GM19043 (cell line): ENCODE measurements at regions not wholly inside any gene's neighbourhood (a gene's known extent, or its start where the extent isn't known, plus 50 kb on each side); places are given as distances from the start of the nearest gene placed in this dataset.
"Not testable (repeated sequence)": the region's sequence is repeated elsewhere in the genome, so short reads cannot be mapped to it uniquely, and the experiment has no call there.

ENCODE experiments used
- ATAC-seq: cut with Tn5 transposase; IDR thresholded peaks from one replicate; pipeline ENCODE4 v1.9.1; 2021; ENCODE audit warnings: low read depth; ENCODE audit not compliant: unreplicated experiment

GRCh38 chr5:167378894-167379723, 912.3 kb upstream of the WWC1 start:
- no peak for ATAC-seq

- ATAC-seq, result no peak
These were observed 910.0 kb upstream of the WWC1 start for GRCh38 chr5:167381457-167381856.

DNA sequence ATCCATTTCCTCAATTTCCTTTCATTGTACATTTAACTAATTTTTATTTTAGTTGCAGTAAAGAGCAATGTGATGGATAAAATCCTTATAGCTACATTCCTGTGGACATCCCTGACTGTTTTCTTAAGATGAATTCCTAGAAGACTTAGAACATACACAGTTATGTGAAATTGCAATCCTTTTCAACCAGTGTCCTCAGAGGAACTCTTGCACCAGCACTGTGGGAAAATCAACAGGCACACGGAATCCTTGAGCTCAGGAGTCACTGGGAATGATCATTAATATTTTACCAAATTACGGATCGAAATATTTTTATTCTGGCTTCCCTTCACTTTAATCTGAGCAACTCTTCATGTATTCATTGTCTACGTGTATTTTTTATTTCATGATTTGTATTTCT, 901.9 kb upstream of the WWC1 start:
- no peak for ATAC-seq

DNA sequence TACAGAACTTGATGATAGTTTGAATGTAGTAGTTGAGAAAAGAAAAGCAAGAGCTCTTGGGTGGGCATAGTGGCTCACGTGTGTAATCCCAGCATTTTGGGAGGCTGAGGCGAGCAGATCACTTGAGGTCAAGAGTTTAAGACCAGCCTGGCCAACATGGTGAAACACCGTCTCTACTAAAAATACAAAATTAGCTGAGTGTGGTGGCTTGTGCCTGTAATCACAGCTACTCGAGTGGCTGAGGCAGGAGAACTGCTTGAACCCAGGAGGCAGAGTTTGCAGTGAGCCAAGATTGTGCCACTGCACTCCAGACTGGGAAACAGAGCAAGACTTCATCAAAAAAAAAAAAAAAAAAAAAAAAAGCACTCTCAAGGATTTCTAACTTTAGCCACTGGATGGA, 900.2 kb upstream of the WWC1 start:
- ATAC-seq, result not testable (repeated sequence)

- no peak for ATAC-seq
These were observed 899.2 kb upstream of the WWC1 start for GRCh38 chr5:167392240-167392639.

DNA sequence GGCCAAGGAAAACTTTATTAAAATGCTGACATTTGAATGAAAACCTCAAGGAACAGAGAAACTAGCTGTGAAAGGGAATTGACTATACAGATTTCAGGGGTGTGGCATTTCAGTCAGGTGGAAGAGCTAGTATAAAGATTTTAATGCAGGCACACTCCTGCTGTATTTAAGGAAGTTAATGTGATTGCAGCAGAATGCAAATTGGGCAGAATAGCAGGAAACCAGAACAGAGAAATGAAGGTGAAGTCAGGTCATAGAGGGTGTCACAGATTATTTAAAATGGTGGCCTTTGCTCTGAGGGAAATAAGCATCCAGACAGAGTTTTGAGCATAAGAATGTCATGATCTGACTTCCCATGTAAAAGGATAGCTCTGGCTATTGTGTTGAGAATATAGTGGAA, 898.1 kb upstream of the WWC1 start:
- ATAC-seq, result no peak

GRCh38 chr5:167402671-167403070, 888.8 kb upstream of the WWC1 start:
- no peak for ATAC-seq

- no peak for ATAC-seq
These were observed 884.9 kb upstream of the WWC1 start for GRCh38 chr5:167406513-167406912.

DNA sequence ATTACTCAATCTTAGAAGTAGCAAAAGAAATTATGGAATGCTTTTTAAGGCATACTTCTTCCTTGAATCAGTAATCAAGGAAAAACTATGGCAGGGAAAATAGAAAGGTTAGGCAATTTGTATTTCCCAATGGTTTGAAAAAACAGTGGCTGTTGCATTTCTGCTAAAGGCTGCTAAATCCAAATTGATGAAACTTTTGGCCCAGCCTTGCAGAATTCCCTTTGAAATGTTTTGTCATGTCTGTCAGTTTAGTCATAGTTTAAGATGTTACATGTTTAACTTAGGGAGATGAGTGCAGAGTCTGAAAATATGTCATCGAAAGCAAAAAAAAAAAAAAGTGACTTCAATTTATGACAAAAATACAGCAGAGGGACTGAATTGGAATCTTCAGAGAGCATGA, 878.9 kb upstream of the WWC1 start:
- no peak for ATAC-seq

GRCh38 chr5:167413506-167413905, 877.9 kb upstream of the WWC1 start:
- no peak for ATAC-seq

GRCh38 chr5:167414611-167415010, 876.8 kb upstream of the WWC1 start:
- ATAC-seq, result no peak

DNA sequence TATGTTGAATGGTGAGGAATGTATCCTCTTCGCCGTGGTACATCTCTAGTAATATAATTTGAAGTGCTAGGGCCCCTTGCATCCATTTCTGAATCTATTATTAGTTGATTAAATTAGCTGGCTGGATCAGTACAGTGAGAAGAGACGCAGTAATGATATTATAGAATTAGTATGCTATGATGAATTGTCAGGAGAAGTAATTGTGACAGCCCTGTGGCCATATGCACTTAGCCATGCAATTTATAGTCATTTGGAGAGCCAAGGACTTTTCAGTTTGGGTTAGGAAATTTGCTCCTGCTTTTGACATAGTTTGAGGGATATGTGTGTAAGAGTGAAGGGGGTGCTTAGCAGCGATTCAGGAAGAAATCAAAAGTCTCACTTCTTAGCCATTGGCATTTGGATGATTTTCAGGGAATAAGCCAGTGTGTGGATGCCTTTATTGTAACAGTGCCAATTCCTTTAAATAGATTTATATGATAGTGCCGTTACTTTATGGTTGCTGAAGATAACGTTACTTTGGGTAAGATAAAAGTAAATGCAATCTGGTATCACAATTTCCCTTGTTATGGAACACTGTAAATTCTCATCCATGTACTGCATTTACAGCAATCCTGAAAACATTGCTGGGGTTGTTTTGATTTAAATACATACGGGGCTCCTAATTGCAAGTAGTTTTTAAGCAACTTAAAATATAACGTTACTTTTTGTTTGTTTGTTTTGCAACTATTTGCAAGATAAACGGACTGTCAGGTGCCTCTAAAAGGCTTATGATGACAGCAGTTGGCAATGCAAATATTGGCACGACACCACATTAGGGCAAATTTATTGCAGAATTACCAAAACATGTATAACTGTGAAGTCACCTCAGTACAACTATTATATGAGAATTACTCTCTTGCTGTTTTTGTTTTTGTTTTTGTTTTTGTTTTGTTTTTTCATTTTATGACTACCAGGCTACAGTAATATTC, 875.4 kb upstream of the WWC1 start:
- ATAC-seq, result no peak

GRCh38 chr5:167417662-167418061, 873.8 kb upstream of the WWC1 start:
- no peak for ATAC-seq

GRCh38 chr5:167425161-167425560, 866.3 kb upstream of the WWC1 start:
- no peak for ATAC-seq

- no peak for ATAC-seq
These were observed 864.9 kb upstream of the WWC1 start for GRCh38 chr5:167426501-167426900.

GRCh38 chr5:167427641-167428040, 863.8 kb upstream of the WWC1 start:
- not testable (repeated sequence) for ATAC-seq

GRCh38 chr5:167440846-167441245, 850.6 kb upstream of the WWC1 start:
- ATAC-seq, result no peak

- no peak for ATAC-seq
These were observed 848.5 kb upstream of the WWC1 start for GRCh38 chr5:167442922-167443321.

- ATAC-seq, result no peak
These were observed 843.7 kb upstream of the WWC1 start for GRCh38 chr5:167447466-167448375.

- ATAC-seq, result no peak
These were observed 843.1 kb upstream of the WWC1 start for GRCh38 chr5:167448376-167448775.
